GM19025 (cell line): ENCODE measurements at regions not wholly inside any gene's neighbourhood (a gene's known extent, or its start where the extent isn't known, plus 50 kb on each side); places are given as distances from the start of the nearest gene placed in this dataset.

ENCODE experiments used
- ATAC-seq: cut with Tn5 transposase; IDR thresholded peaks from one replicate; pipeline ENCODE4 v1.9.1; 2021; ENCODE audit warnings: mild to moderate bottlenecking, low read depth, moderate library complexity; ENCODE audit not compliant: unreplicated experiment

DNA sequence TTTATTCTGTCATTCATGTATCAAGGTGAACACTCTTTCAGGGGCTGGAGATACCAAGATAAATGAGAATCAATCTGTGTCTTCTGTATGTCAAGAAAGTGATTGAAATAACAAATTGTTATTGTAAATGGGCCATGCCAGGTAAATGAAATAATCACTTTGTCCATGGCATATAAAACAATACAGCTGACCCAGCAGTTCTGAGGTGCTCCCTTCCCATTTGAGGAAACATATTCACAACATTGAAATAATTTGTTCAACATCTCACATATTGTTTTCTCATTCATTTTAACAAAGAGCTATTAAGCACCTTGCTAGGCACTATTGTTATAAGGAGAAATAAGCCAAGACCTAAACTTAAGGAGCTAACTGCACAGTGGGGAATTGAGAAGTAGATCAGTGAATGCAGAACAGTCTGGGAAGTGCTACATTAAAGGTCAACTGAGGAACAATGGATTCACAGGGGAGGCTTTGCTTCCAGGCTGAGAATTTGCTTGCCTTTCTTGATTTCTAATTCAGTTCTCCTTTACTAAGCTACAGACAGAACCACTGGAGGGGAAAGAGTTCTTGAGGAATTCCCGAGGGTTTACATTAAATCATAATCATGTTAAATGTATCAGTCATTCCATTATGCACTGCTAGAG lies 806.3 kb upstream of the ARPP21 start:
- no peak for ATAC-seq

DNA sequence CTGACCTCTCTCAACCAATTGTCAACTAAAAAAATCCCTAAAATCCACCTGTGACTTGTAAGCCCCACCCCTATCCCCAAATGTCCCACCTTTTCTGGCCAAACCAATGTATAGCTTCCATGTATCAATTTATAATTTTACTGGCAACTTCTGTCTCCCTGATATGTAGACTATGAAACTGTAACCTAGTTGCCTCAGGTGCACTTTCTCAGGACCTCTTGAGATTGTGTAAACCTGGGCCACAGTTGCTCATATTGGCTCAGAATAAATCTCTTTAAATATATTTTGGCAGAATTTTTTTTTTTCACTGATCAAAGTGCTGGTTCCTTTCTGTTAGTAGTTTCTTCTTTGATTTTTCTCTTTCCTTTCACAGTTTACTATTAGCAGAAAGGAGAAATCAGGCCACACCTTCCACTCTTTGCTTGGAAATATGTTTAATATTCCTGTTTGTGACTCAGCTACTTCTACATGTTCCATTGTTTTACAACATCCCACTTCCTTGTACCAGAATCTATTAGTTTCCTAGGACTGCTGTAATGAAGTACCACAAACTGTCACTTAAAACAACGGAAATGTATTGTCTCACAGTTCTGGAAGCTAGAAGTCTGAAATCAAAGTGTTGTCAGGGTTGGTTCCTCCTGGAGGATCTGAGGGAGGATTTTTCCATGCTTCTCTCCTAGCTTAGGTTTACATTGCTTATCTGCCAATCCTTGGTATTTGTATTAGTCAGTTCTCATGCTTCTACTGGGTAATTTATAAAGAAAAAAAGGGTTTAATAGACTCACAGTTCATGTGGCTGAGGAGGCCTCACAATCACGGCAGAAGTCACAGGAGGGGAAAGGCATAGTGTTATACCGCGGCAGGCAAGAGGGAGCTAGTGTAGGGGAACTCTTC lies 801.2 kb upstream of the ARPP21 start:
- ATAC-seq: no peak

DNA sequence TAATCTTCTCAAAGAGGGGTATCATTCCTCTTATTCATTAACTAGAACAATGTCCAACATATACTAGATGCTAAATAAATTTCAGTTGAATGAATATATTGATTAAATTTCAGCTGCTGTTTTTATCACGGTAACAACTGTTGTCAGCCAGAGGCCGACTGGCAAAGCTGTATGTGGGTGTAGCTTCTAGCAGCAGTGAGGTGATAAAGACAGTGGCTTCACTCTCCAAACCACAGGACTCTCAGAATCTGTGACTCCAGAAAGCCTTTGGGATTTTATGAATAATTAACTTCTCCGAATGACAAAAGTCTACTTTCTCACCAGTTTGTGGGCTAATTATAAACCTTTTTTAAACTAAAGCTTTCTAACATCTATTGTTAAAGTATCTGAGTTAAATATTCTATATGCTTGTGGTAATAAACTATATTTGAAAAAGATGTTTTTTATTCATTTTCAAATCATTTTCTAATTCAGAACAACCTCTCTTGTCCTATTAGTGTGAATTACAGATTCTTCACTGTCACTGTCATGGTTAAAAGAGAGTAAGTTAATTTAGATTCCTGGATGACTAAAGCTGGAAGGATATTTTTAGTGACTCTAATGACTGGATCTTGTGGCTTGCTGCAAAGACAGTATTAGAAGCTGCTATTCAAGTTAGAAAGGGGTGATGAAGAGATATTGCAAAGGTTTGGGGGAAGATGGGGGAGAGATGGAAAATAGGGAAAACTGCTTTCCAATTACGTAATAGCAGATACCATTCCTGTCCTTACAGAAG lies 796.4 kb upstream of the ARPP21 start:
- no peak for ATAC-seq

DNA sequence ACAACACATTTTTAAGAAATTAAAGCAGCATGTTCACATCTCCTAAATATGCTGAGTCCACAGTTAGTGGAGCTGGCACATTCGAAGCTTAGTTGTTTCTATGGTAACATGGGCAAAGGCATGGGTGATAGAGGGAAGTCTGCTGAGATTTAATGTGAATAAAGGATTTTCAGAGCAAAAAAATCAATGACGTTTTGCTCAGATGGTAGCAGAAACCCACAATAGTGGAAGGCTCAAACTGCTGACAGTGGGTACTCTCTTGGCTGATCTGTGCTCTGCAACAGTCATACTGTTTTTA lies 795.1 kb upstream of the ARPP21 start:
- no peak for ATAC-seq

DNA sequence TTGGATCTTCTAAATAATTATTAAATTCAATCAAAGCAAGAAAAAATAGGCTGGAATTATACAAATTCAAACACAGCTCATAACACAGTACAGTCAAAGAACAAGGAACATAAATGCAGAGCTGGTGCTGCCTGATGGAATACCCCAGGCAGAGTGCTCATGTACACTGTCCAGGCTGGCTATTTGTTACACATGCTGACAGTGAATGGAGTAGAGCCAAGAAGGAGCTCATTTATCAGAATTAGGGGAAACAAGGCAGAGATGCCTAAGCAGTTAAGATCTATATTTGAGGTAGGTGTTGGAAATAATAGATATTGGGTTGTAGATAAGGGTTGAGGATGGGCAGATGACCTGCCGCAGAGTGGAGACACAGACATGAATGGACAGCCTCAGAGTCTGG lies 788.2 kb upstream of the ARPP21 start:
- no peak for ATAC-seq

DNA sequence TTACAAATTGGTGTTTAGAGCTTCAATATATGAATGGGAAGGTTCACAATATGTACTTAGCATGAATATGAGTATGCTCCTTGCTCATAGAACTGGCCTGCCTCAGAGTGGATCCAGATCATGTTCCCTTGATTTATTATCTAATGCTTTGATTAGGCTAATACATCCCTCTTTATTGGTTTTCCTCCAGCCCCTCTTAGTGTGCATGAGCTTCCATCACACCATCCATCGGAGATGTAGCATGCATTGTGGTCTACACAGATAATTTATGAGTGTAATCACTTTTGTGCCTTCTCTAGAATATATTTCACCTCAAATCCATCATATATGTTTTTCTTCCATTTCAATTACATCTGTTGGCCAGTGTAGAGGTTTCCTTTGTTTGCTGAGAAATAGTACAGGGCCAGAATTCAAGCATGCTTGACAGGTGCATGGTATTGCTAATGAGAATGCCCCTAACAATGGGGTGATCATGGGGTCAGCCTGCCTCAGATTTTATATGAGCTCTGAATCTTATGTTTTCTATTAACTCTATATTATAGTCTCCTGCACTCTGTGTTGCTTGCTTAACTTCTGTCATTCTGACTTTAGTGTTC lies 786.4 kb upstream of the ARPP21 start:
- no peak for ATAC-seq

DNA sequence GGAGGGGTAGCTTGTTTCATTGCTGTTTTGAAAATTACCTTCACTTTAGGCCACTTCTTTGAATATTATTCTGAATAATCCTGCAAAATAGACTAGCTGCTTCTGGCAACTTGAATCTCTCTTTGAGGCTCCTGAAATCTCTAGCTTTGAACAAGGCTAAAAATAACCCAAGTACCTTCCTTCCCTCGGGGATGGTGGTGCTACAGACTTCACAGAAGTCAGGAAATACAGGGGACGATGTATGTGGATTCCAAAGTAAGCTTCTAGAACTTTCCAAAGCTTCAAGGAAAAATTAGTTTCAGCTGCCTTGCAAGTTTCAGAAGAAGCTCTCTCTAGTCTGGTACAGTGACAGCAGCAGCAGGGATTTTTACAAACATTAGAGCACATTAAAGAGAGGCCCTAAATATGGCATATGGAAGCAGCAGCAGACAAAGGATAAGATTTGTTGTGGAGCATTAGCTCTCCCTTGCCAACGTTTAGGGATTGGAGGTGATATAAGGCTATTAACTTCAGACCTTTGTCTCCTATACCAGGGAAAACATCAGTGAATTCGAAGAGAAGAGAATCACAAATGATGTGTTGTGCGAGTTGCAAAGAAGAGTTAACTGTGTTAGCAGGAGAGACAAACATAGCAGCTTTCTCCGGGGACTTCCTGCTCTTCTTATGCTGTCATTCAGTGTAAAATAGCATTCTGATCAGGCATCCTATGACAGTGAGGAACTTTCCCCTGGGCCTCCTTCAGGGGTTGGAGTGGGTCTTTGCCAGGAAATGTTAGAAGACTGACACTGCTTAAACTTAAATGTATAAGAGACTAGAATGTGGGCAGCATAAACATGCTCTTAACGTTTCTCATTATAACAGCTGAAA lies 783.0 kb upstream of the ARPP21 start:
- no peak for ATAC-seq

DNA sequence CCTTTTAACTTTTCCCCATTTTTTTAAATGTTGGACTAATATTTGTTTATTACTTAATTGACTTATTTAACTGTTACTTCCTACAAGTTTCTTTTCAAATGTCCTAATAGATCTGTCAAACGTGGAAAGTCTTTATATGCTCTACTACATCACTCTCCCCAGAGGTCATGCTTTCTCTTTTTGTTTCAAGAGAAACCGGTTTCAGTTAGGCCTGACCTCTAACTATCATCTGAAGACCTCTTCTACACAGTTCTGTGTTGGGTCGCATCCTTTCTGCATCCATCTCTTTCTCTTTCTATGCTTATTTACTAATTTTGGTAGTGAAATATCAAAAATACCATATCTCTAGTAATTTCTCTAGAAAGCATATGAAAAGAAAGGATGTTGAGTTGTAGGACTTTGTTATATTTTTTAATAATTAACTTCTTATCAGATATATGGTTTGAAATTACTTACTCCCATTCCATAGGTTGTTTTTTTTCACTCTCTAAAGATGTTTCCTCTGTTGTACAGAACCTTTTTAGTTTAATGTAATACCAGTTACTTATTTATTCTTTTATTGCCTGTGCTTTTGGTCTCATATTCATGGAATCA lies 781.2 kb upstream of the ARPP21 start:
- no peak for ATAC-seq

DNA sequence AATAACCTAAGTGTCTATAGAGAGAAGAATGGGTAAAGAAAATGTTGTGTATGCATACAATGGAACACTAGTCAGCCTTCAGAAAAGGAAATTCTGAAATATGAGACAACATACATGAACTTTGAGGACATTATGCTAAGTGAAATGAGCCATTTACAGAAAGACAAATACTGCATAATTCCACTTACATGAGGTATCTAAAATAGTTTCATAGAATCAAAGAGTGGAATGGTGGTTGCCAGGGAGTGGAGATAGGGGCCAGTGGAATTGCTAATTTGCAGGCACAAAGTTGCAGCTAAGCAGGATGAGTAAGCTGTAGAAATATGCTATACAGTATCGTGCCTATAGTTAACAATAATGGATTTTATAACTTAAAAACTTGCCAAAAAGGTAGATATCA lies 779.6 kb upstream of the ARPP21 start:
- no peak for ATAC-seq

DNA sequence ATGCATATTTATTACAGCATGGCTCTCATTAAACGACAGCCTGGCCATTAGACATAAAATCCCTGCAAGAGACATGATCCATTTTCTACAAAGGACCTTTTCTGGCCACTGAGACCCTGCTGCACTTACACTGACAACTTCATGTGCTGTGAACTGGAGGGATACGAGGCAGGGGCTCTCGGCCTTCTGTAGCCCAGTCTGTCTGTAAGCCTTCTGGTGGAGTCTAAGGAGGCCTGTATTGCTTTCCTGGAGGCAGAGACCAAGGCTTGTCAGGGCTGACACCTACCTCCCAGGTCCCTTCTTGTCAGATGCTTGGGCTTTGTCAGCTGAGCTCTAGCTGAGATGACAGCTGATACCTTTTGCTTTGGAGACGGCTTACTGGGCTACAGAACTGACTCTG lies 776.9 kb upstream of the ARPP21 start:
- ATAC-seq: no peak

DNA sequence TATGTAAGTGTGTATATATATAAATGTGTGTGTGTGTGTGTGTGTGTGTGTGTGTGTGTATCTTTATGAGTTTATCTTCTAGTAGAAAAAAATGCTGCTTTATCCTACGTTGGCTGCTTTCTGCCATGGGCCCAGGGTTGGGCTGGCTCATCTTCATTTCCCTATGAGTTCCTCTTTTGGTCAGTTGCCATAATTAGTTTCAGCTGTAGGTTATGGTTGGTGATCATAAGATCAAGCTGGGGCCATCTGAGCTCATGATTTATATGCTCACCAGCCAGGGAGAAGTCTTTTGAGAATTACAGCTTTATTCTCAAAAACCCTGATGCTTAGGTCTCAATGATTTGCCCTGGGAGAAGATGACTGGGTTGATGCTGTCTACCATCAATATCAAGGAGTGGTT lies 775.8 kb upstream of the ARPP21 start:
- ATAC-seq: no peak

DNA sequence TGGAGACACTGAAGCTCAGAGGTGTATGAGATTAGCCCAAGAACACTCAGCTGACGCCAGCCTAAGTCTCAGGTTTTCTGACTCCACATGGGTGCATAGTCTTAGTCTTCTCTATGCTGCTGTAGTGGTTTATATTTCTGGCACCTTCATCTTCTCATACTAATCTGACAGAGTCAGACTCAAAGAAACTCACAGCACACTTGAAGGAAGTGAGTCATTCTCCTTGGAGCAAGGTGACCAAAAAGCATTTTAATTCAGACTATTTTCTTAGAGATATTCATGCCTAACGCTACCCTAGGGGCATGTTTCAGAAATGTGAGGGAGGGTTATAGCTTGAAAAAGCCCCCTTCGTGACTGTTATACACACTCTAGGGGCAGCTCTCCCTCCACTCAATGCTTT lies 775.3 kb upstream of the ARPP21 start:
- no peak for ATAC-seq

DNA sequence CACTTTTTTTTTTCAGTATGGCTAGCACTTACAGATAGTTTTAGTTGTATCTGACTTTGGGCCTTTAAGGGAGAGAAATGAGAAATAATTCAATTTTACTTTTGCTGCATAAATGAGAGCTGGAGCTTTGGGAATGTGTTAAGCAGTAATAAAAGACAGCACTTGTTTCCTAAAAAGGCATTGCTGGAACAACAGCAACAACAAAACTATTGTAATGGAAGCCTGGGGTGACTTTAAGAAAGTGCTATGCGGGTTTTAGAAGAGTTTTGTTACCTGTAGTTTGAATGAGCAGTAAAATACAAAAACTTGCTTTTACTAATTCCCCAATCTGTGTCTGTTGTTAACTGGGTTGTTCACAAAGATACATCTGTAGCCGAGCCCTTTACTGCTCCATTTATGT lies 774.0 kb upstream of the ARPP21 start:
- ATAC-seq: no peak

DNA sequence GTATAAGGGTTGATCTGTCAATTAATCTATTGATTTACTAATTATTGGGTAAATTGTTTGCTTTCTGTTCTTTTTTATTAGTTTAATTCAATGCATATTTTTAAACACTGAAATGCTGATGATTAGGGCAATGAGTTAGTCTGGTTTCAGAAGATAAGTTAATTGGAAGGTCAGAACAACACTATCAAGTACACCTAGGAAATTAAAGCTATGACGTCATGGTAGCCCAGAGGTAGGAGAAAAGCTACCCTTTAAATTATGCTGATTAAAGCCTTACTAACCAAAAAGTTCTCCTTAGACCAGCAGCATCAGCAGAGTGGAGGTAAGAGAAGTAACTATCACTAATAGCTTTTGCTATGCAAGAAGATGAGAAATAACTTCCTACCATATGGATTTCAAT lies 770.4 kb upstream of the ARPP21 start:
- ATAC-seq: no peak

DNA sequence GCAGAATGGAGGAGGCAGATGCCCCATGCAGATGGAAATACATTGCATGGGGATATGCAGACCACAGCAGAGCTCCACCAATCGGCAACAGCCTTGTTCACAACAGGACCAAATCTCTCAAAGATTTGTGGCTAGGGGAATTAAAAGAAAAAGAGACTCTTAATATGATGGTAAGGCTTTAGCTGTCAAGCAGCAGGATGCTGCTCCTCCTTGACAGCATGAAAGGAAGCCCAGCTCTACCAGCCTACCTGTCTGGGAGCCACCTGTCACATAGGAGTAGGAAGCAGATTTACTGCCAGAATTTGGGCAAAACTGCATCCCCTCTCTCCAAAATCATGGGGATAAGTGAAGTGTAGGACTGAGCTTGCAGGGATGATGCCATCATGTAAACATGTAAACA lies 769.6 kb upstream of the ARPP21 start:
- no peak for ATAC-seq

DNA sequence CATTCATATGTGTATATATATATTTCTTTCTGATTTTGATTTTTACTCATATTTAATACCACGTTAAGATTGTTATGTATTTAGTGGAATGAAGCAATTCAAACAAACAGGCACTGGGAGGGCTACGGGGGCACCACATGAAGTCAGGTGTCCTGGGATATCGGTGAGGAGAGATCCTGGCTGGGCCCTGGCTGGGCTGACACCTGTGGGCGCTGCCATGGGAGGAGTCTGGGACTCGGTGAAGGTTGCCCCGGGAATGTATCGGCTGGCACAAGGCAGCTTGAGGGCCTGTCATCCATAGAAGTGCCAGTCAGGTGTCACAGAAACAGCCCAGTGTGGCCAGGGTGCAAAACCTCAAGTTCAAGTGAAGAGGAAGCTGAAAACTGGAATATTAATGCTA lies 766.9 kb upstream of the ARPP21 start:
- no peak for ATAC-seq

DNA sequence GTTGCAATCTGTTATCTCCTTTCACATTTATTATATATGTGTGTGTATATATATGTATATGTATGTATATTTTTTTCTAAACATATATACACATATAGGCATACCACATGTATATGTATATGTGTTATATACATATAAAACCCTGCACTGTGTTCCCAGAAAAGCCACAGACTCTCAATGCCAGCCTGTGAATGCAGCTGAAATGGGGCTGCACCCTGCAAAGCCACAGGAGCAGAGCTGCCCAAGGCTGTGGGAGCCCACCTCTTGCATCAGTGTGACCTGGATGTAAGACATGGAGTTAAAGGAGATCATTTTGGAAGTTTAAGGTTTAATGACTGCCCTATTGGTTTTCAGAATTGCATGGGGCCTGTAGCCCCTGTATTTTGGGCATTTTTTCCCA lies 762.3 kb upstream of the ARPP21 start:
- ATAC-seq: no peak

DNA sequence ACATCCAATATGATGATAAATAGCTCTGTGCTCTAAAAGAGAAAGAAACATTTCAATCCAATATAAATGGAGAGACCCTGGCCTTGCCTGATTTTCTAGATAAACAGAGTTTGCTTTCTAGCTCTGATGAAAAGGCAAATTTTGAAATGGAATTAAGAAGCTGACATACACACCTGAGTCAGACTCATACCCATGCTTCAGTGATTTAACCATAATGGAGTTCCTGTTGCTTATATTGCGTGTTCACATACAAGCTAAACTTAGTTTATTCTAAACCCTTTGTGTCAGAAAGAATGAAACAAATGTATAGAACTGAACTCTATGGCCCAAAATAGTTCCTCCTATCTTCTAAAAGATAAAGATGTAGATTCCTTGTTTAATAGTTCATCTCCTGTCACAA lies 760.8 kb upstream of the ARPP21 start:
- ATAC-seq: no peak

DNA sequence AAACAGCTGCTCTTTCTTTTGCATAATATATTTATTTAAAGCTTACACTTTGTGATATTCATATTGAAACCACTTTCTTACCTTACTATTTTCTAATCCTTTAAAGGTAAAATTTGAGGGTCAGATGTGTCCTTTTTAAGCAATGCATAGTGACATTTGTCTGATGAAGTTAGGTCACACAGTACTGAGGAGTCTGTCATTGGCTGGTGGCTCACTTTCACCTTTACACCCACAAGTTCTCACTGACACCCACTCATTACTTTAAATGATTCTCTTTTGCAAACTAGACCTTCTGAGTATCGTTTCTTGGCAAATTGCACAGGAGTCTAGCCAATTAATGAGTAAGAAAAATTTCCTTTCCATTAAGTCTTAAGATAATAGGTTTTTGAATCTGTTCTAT lies 758.3 kb upstream of the ARPP21 start:
- no peak for ATAC-seq

DNA sequence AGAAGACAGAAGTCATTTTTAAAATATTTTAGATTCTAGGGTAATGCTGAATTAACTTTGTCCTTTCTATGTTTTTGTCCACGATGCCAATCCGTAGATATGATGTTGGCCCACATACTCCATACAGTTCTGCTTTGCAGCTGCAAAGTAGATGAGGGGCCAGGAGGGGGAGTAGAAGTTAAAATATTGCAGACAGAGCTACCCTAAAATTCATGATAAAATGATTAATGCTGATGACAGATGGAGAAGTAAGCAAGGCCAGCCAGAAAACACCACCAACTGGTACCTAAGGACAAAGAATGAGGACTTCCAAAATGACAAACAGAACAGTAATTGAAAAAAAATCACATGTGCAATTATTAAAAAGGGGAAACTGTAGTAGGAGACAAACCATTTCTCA lies 756.6 kb upstream of the ARPP21 start:
- ATAC-seq: no peak
